ENCODE measurements at regions not wholly inside any gene's neighbourhood (a gene's known extent, or its start where the extent isn't known, plus 50 kb on each side); places are given as distances from the start of the nearest gene placed in this dataset.

GRCh38 chr5:166948679-166949078 lies 1342.8 kb upstream of the WWC1 start:
- TF ChIP-seq CTCF (IDR thresholded peaks at IDR 0.05; ENCODE audit: poor library complexity) (no peak), EZH2phosphoT487 (IDR thresholded peaks at IDR 0.05; ENCODE audit: low read depth, severe bottlenecking, unreplicated experiment) (no peak)

Data from hepatocyte (in vitro differentiated cells).